Fibroblast of pulmonary artery (primary cell): ENCODE measurements at regions not wholly inside any gene's neighbourhood (a gene's known extent, or its start where the extent isn't known, plus 50 kb on each side); places are given as distances from the start of the nearest gene placed in this dataset.
"Not testable (repeated sequence)": the region's sequence is repeated elsewhere in the genome, so short reads cannot be mapped to it uniquely, and the experiment has no call there.

Experiments used
- DNase-seq: peaks from one replicate; pipeline ENCODE4 v3.0.0-alpha.2; 2010; ENCODE audit warnings: low read depth
- H3K4me3 ChIP-seq: replicated peaks from 2 replicates; pipeline ENCODE4 v1.5.1; 2011; ENCODE audit warnings: low read depth, mild to moderate bottlenecking, control low read depth, low read length, moderate library complexity
- TF ChIP-seq, protein P1 (sequence below): IDR thresholded peaks from 2 replicates; pipeline ENCODE4 v1.5.1; 2011; ENCODE audit warnings: mild to moderate bottlenecking, control low read depth, low read length, inconsistent platforms; ENCODE audit errors: missing control alignments

DNA sequence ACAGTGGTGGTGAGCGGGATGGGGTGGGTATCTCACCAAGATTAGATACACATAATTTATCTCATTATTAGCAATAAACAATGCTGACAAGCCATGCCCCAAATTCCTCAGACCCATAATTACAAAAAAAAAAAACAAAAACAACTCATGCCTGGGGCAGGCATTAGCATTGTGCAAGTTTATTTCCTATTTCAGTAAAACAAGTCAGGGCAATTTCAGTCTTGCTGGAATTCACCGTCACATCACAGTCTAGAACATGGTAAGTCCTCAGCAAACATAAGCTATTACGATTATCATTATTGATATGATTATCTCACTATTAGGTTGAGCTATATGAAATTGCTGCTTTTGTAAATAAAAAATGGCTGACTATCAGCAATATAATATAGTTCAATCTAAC is 57.5 kb upstream of the GNAQ start:
- TF ChIP-seq, protein P1, sequence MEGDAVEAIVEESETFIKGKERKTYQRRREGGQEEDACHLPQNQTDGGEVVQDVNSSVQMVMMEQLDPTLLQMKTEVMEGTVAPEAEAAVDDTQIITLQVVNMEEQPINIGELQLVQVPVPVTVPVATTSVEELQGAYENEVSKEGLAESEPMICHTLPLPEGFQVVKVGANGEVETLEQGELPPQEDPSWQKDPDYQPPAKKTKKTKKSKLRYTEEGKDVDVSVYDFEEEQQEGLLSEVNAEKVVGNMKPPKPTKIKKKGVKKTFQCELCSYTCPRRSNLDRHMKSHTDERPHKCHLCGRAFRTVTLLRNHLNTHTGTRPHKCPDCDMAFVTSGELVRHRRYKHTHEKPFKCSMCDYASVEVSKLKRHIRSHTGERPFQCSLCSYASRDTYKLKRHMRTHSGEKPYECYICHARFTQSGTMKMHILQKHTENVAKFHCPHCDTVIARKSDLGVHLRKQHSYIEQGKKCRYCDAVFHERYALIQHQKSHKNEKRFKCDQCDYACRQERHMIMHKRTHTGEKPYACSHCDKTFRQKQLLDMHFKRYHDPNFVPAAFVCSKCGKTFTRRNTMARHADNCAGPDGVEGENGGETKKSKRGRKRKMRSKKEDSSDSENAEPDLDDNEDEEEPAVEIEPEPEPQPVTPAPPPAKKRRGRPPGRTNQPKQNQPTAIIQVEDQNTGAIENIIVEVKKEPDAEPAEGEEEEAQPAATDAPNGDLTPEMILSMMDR = no peak
- no peak overlapping the region for H3K4me3 ChIP-seq
- no peak for DNase-seq

DNA sequence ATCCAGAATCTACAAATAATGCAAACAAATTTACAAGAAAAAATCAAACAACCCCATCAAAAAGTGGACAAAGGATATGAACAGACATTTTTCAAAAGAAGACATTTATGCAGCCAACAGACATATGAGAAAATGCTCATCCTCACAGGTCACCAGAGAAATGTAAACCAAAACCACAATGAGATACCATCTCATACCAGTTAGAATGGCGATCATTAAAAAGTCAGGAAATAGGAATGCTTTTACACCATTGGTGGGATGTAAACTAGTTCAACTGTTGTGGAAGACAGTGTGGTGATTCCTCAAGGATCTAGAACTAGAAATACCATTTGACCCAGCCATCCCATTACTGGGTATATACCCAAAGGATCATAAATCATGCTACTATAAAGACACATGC is 56.6 kb upstream of the GNAQ start:
- not testable (repeated sequence) for DNase-seq, H3K4me3 ChIP-seq
